HG03159 (cell line): ENCODE measurements at regions not wholly inside any gene's neighbourhood (a gene's known extent, or its start where the extent isn't known, plus 50 kb on each side); places are given as distances from the start of the nearest gene placed in this dataset.
"Not testable (repeated sequence)": the region's sequence is repeated elsewhere in the genome, so short reads cannot be mapped to it uniquely, and the experiment has no call there.

Experiments
- ATAC-seq: cut with Tn5 transposase; IDR thresholded peaks from one replicate; pipeline ENCODE4 v1.9.1; 2021; ENCODE audit warnings: mild to moderate bottlenecking, moderate library complexity; ENCODE audit not compliant: unreplicated experiment

- not testable (repeated sequence) for ATAC-seq
Measured at GRCh38 chr5:67779893-67780623, 435.5 kb upstream of the PIK3R1 start.

DNA sequence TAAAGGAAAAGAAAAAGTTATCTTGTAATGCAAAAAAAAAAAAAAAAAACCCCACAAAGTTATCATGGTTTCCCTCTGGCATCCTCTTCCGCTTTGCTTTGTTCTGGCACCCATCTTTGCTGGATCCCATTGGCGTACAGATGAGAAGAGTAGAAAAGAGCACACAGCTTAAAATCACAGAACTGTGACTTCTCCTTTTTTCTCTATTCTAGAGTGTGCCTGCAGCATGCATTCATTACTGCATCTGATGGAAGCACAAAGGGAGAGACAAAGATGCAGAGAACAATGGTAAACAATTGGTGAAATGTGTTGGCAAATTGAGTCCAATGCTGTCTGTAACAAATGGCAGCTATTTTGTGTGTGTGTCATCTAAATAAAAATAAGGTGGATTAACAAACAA lies 440.8 kb upstream of the PIK3R1 start:
- ATAC-seq = no peak

DNA sequence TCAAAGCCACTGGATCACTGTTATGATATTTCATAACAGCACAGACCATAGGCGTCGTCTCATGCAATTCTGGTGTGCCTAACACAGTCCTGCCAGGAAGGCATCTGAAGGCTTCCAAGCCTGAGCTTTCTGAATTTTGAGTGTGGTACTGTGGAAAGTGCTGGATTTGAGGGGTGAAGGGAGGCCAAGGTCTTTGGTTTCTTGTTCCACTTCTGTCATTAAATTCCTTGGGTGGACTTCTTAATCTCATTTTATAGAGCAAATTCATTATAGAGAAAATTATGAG lies 441.3 kb upstream of the PIK3R1 start:
- ATAC-seq = no peak

- ATAC-seq = no peak
Measured at GRCh38 chr5:67773411-67774266, 441.9 kb upstream of the PIK3R1 start.

GRCh38 chr5:67771791-67772190 lies 443.8 kb upstream of the PIK3R1 start:
- no peak for ATAC-seq

DNA sequence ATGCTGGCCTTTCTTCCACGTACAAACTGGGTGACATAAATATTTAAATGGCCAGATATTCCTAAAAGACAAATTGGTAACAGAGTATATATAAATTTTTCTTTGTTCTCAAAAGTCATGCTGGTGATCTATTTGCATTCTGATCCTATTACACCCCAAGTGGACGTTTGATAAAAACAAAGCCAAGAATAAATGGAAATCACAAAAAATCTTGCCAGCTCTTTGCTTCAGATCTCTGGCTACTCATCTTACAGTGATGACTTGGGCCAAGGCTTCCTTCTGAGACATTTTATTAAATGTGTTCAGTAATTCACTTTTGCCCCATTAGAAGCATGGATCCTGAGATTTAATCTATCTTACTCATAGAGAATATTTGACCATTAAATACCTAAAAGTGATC lies 444.3 kb upstream of the PIK3R1 start:
- ATAC-seq = no peak

- ATAC-seq = no peak
Measured at GRCh38 chr5:67770431-67771025, 445.0 kb upstream of the PIK3R1 start.

GRCh38 chr5:67765697-67766096 lies 449.9 kb upstream of the PIK3R1 start:
- no peak for ATAC-seq

DNA sequence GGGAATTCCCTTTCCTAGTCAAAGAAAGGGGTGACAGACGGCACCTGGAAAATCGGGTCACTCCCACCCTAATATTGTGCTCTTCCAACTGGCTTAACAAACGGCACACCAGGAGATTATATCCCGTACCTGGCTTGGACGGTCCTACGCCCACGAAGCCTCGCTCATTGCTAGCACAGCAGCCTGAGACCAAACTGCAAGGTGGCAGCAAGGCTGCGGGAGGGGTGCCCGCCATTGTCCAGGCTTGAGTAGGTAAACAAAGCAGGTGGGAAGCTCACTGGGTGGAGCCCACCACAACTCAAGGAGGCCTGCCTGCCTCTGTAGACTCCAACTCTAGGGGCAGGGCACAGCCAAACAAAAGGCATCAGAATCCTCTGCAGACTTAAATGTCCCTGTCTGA lies 457.8 kb upstream of the PIK3R1 start:
- ATAC-seq = not testable (repeated sequence)

- ATAC-seq = no peak
Measured at GRCh38 chr5:67752357-67752708, 463.2 kb upstream of the PIK3R1 start.

- no peak for ATAC-seq
Measured at GRCh38 chr5:67748165-67748690, 467.3 kb upstream of the PIK3R1 start.

- no peak for ATAC-seq
Measured at GRCh38 chr5:67747096-67747495, 468.5 kb upstream of the PIK3R1 start.

DNA sequence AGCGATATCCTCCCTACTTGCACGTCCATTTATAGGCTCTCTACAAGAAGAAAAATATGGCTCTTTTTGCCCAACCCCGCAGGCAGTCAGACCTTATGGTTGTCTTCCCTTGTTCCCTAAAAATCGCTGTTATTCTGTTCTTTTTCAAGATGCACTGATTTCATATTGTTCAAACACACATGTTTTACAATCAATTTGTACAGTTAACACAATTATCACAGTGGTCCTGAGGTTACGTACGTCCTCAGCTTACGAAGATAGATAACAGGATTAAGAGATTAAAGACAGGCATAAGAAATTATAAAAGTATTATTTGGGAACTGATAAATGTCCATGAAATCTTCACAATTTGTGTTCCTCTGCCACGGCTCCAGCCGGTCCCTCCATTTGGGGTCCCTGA lies 468.9 kb upstream of the PIK3R1 start:
- not testable (repeated sequence) for ATAC-seq

DNA sequence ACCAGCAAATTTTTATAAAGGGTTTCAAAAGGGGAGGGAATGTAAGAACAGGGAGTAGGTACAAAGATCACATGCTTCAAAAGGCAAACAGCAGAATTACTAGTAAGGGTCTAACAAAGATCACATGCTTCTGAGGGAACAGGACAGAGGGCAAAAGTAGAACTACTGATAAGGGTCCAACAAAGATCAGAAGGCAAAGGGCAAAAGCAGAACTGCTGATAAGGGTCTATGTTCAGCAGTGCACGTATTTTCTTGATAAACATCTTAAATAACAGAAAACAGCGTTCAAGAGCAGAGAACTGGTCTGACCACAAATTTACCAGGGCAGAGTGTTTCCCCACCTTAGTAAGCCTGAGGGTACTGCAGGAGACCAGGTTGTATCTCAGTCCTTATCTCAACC lies 469.5 kb upstream of the PIK3R1 start:
- ATAC-seq = no peak

- ATAC-seq = no peak
Measured at GRCh38 chr5:67732921-67733320, 482.6 kb upstream of the PIK3R1 start.

DNA sequence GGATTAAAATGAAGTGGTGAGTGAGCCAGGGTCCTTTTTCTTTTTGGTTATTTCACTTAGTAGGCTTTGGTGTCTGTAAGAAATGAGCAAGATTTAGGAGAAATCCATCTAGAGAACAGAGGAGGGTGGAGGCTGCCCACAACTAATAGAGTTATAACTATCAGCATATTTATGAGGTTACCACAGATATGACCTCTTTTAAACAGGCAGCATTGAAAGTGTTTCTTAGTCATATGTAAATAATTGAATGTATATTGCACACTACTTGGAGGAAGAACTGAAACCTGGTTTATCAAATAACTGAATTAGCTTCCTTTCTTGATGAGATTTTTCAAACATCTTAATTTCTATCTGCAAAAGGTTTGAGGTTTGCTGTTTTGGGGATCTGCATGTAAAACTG lies 483.1 kb upstream of the PIK3R1 start:
- ATAC-seq = no peak

- no peak for ATAC-seq
Measured at GRCh38 chr5:67731886-67732285, 483.7 kb upstream of the PIK3R1 start.

DNA sequence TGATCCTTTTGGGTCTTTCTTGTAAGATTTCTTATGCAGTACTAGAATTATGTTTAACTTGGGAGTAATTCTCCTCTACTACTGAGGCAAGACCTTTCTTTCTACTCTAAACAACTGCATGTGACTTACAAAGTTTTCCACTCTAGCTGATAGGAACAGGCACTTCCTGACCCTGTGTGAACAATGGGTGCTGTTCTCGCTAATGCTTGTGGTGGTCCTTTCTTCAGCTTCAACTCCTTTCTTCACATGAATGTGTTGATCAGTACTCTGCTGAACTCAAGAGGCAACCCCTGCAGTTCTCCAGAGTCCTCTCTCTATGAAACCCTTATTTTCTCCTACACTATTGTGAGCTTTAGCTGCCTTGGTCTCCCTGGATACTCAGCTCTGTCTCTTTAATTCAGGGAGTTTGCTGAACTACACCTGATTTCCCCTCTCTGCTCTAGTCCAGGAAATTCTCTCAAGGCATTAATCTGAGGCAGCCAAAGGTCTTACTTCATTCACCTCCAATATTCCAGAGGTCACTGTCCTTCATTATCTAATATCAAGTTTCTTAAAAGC lies 484.6 kb upstream of the PIK3R1 start:
- no peak for ATAC-seq

- ATAC-seq = no peak
Measured at GRCh38 chr5:67728326-67728890, 487.1 kb upstream of the PIK3R1 start.

GRCh38 chr5:67725604-67726003 lies 490.0 kb upstream of the PIK3R1 start:
- ATAC-seq = no peak

GRCh38 chr5:67724412-67725135 lies 491.0 kb upstream of the PIK3R1 start:
- no peak for ATAC-seq
